Urinary bladder (tissue), 3 donors: ENCODE measurements at regions not wholly inside any gene's neighbourhood (a gene's known extent, or its start where the extent isn't known, plus 50 kb on each side); places are given as distances from the start of the nearest gene placed in this dataset.

ENCODE experiments used
- DNase-seq: peaks from one replicate; pipeline ENCODE4 v3.0.0-alpha.2; 2015; ENCODE audit errors: extremely low spot score
- H3K27ac ChIP-seq: one replicate; pipeline ENCODE4 v1.5.1; 2013; ENCODE audit warnings: low read depth, mild to moderate bottlenecking, moderate library complexity
- H3K36me3 ChIP-seq: one replicate; pipeline ENCODE4 v1.6.1; 2013; ENCODE audit warnings: mild to moderate bottlenecking, moderate library complexity; ENCODE audit not compliant: insufficient read depth
- H3K4me1 ChIP-seq: one replicate; pipeline ENCODE4 v1.6.1; 2013; ENCODE audit warnings: mild to moderate bottlenecking, moderate library complexity; ENCODE audit not compliant: insufficient read depth
- H3K4me3 ChIP-seq: one replicate; pipeline ENCODE4 v1.5.1; 2013; ENCODE audit warnings: low read depth, low read length
- WGBS: extraction: QIAGEN DNeasy Blood & Tissue Kit; methylation state at CpG from one replicate; pipeline ENCODE4 v1.1.7; 2013; 5-methylcytosine and 5-hydroxymethylcytosine counted together
- donor health status: healthy with polysubstance abuse.
- donor health status: healthy.

DNA sequence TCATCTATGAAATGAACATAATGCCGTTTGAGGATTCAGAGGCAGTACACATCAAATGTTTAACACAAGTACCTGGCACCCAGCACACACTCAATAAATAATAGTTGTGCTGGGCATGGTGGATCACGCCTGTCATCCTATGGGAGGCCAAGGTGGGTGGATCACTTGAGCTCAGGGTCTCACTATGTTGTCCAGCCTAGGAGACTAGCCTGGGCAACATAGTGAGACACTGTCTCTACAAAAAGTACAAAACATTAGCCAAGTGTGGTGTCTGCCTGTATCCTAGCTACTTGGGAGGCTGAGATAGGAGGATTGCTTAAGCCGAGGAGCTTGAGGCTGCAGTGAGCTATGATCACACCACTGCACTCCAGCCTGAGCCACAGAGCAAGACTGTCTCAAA is 98.1 kb upstream of the SALL4 start:
- no peaks in the 10 kb centered on the region for H3K36me3 ChIP-seq
- no peak overlapping the region for H3K27ac ChIP-seq
- DNase-seq = no peak
- no peaks in the 10 kb centered on the region for H3K4me1 ChIP-seq
- 93% methylated on average over 3 of the region's 3 CpGs for WGBS
- no peak overlapping the region for H3K4me3 ChIP-seq

DNA sequence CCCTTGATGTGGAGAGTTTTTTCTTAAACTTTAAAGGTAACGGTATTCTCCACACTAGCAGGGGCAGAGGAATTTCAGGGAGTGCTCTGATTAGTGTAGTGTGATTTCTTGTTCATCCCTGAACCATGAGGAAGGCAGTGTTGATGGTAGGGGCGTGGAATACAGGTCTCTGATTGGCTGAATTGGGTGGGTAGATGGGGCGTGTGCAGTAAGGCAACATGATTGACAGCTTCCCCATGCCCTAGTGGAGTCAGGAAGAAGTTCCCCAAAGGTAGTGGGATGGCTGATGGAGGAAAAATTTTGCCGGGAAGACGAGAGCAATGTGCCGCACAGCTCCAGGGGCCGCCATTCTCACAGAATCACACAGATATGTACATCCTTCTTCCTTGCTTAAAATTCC is 97.4 kb upstream of the SALL4 start:
- no peak for DNase-seq
- 89% methylated on average over 7 of the region's 7 CpGs for WGBS
- H3K4me1 ChIP-seq = no peaks in the 10 kb centered on the region

DNA sequence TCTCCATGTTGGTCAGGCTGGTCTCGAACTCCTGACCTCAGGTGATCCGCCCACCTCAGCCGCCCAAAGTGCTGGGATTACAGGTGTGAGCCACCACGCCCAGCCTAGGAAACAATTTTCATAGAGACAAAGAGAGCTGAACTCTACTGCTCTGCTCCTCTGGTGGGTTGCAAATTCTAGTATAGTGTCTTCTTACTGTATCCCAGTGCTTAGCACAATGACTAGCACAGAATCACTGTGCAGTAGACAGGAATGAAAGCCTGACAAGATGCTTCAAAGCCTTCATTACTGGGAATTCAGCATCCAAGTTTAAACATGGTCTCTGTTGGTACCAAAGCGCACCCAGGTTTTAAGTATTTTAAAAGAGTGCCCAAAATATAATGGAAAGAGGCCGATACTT is 96.5 kb upstream of the SALL4 start:
- Histone ChIP-seq H3K27ac (no peak overlapping the region), H3K4me1 (no peaks in the 10 kb centered on the region), H3K4me3 (no peak overlapping the region), H3K36me3 (no peaks in the 10 kb centered on the region)
- 96% methylated on average over 6 of the region's 6 CpGs for WGBS
- no peak for DNase-seq

More for the DNA sequence above, 97.4 kb upstream of the SALL4 start:
- H3K27ac ChIP-seq = no peak overlapping the region
- H3K36me3 ChIP-seq = no peaks in the 10 kb centered on the region
- no peak overlapping the region for H3K4me3 ChIP-seq

DNA sequence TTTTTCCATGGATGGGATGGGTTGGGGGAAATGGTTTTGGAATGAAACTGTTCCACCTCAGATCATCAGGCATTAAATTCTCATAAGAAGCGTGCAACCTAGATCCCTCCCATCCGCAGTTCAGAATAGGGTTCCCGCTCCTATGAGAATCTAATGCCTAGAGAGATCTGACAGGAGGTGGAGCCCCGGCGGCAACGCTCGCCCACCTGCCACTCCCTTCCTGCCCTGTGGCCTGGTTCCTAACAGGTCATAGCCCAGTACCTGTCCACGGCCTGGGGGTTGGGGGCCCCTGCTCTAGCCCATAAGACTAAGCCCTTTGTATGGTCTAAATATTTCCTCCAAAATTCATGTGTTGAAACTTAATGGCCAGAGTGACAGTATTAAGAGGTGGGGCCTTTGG is 92.3 kb upstream of the SALL4 start:
- Histone ChIP-seq H3K36me3 (no peaks in the 10 kb centered on the region), H3K4me3 (no peak overlapping the region), H3K4me1 (no peaks in the 10 kb centered on the region), H3K27ac (no peak overlapping the region)
- DNase-seq = no peak
- 80% methylated on average over 8 of the region's 8 CpGs for WGBS

DNA sequence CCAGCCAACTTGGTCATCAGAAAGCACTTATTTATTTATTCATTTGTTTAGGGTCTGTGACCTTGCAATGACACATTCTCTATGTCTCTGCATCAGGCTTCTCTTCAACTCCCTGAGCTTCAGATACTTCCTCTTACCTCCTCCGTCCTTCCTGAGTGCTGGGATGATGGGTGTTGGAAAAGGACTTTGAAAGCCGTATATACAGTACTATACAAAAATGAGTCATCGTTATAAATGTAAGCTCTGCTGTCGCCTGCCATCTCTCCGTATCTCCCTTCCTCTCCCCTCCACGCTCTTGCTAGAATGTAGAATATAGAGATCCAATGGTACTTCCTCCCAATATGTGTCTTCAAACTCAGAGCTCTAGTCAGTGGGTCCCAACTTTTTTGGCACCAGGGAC is 91.9 kb upstream of the SALL4 start:
- Histone ChIP-seq H3K4me1 (no peaks in the 10 kb centered on the region), H3K4me3 (no peak overlapping the region), H3K36me3 (no peaks in the 10 kb centered on the region), H3K27ac (no peak overlapping the region)
- 42% methylated on average over 6 of the region's 6 CpGs for WGBS
- DNase-seq = no peak

DNA sequence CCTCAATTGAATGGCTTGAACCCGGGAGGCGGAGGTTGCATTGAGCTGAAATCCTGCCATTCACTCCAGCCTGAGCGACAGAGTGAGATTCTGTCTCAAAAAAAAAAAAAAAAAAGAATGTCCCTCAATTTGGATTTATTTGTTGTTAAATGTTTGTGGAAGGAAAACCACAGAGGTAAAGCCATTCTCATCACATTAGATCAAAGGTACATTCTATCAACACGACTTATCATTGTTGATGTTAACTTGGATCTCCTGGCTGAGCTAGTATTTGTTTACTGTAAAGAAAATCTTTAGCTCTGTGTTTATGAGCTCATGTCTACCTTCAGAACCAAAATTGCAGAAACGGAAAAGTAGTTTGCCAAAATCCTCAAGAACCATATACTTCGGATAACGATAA is 91.4 kb upstream of the SALL4 start:
- Histone ChIP-seq H3K4me1 (no peaks in the 10 kb centered on the region), H3K27ac (no peak overlapping the region), H3K36me3 (no peaks in the 10 kb centered on the region), H3K4me3 (no peak overlapping the region)
- WGBS = 52% methylated on average over 7 of the region's 7 CpGs
- no peak for DNase-seq

DNA sequence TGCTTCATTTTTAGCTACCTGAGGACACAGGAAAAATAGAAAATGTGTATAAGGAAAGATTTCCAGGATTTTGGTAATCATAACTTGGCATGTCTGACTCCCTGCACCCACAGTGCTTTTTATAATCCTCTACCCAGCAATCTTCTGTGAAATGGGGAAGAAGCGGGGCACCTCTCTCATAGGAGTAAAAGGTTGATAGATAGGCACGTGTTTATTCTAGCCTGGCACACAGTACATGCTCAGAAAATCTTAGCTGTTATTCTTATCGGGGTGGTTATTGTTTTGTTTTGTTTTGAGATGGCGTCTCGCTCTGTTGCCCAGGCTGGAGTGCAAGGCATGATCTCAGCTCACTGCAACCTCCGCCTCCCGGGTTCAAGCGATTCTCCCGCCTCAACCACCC is 87.7 kb upstream of the SALL4 start:
- Histone ChIP-seq H3K4me1 (no peaks in the 10 kb centered on the region), H3K27ac (no peak overlapping the region), H3K4me3 (no peak overlapping the region), H3K36me3 (no peaks in the 10 kb centered on the region)
- WGBS = 78% methylated on average over 9 of the region's 9 CpGs
- DNase-seq = no peak

DNA sequence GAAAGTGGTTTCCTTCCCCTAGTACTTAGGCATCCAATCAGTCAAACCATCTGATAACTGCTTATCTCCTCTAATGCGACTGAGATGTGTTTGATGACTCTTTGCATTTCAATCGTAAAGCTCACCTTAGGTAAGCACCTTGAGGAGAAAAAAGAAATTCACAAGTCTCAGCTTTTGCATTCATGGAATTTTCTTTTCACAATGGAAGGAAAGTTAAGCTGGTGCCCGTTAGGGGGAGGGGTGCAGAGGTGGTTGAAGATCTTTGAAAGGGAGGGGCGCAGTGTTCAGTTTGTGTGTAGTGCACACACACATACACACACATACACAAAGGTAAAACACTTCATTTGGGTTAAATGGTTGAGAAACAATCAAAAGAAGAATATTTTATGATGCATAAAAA is 87.1 kb upstream of the SALL4 start:
- no peak overlapping the region for H3K4me3 ChIP-seq
- WGBS = 38% methylated on average over 4 of the region's 4 CpGs
- no peak overlapping the region for H3K27ac ChIP-seq
- H3K4me1 ChIP-seq = no peaks in the 10 kb centered on the region
- no peaks in the 10 kb centered on the region for H3K36me3 ChIP-seq
- no peak for DNase-seq

DNA sequence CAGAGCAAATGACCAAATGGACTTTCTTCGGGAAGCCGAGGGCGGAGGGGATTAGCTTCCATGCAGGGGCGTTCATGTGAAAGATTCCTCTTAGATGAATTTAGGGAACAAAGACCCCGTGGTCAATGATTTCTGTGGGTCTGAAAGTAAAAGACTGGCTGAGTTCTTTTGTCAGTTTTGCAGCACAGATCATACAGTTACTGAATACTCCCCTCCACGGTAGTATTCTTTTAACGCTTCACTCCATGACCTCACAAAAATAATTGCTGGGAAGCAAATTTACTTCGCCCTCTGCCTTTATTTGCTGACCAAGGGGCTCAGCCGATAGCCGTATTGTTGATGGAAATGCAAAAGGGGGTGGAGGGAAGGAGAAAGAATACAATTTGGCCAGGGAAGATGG is 86.0 kb upstream of the SALL4 start:
- 67% methylated on average over 10 of the region's 10 CpGs for WGBS
- no peak for DNase-seq

DNA sequence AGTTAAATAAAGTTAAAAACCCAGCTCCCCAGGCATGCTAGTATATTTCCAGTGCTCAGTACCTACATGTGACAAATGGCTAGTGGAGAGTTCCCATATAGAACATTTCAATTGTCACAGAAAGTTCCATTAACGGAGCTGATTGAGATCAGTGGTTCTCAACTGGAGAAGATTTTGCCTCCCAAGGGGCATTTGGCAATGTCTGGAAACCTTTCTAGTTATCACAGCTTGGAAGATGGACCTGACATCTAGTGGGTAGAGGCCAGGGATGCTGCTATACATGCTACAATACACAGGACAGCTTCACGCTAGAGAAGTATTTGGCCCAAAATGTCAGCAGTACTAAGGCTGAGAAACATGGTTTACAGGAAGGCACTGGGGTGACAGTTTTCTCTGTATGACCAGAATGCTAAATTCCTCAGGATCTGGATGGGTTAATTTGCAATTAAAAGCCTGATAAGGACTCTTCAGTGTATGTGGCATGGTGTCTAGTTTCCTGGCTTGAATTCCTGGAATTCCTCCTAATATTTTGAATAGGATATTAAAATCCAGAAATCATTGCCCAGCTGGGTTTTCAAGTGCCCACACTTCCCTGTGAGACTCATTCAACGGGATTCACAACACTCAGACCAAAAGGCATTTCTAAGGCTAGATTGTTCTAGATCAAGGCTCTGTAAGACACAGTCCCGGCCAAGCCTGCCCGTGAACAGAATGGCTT is 84.7 kb upstream of the SALL4 start:
- 72% methylated on average over 5 of the region's 5 CpGs for WGBS

More for the DNA sequence above, 86.0 kb upstream of the SALL4 start:
- H3K36me3 ChIP-seq = no peaks in the 10 kb centered on the region
- no peak overlapping the region for H3K27ac ChIP-seq
- H3K4me1 ChIP-seq = no peaks in the 10 kb centered on the region
- no peak overlapping the region for H3K4me3 ChIP-seq

DNA sequence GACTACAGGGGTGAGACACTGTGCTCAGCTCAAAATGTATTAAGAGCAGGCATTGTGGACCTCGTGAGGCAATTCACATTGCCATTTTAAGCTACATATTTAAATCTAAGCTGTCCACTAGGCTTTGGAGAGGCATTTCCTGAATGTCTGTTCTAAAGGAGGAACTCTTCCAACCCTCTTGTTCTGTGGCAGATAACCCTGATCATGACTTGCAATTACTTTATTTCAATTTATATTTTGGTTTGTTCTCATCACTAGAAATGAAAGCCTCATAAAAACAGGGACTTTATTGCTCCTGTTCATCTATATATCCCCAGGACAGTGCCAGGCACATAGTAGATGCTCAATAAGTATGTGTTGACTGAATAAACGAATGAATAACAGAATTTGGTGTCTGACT is 84.0 kb upstream of the SALL4 start:
- Histone ChIP-seq H3K4me3 (no peak overlapping the region), H3K27ac (no peak overlapping the region), H3K4me1 (no peaks in the 10 kb centered on the region), H3K36me3 (no peaks in the 10 kb centered on the region)
- DNase-seq = no peak
- 57% methylated on average over 2 of the region's 2 CpGs for WGBS

More for the DNA sequence above, 84.7 kb upstream of the SALL4 start:
- no peaks in the 10 kb centered on the region for H3K36me3 ChIP-seq
- H3K4me3 ChIP-seq = no peak overlapping the region
- H3K27ac ChIP-seq = no peak overlapping the region
- H3K4me1 ChIP-seq = no peaks in the 10 kb centered on the region
- DNase-seq = no peak

DNA sequence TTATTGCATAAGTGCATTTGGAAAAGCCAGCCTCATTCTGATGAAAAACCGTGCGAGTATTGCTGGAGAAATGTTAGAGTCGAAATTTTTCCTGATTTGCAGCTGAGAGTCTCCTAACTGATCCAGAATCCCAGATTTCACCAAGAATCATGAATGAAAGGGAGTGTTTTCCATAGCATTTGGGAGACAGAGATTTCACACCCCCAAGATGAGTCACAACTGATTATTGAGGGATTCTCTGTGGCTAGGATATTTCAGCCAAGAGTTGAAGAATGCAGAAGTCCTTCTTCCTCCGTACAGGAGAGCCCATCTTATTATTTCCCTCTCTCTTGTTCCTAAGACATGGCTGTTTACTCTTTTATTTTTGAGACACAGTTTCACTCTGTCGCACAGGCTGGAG is 82.2 kb upstream of the SALL4 start:
- no peak for DNase-seq
- Histone ChIP-seq H3K4me1 (no peaks in the 10 kb centered on the region), H3K27ac (no peak overlapping the region), H3K36me3 (no peaks in the 10 kb centered on the region), H3K4me3 (no peak overlapping the region)
- 78% methylated on average over 5 of the region's 5 CpGs for WGBS

DNA sequence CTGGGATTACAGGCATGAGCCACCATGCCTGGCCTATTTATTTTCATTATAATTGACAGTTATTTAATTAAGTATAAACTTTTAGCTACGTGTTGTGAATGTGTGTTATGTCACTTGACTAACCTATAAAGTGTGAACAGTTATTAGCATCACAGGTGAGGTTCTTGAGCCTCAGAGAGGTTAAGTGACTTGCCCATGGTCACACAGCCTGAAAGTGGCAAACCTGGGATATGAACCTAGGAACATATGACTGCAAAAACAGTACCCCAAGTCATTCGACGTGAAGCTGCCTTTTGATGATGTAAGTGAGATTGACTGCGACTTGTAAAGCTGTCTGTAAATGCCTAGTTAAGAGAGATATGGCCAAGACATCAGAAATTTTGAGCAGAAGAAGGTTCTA is 77.9 kb upstream of the SALL4 start:
- WGBS = 69% methylated on average over 4 of the region's 4 CpGs
- no peaks in the 10 kb centered on the region for H3K4me1 ChIP-seq
- DNase-seq = no peak
- no peak overlapping the region for H3K27ac ChIP-seq
- H3K36me3 ChIP-seq = no peaks in the 10 kb centered on the region
- no peak overlapping the region for H3K4me3 ChIP-seq

DNA sequence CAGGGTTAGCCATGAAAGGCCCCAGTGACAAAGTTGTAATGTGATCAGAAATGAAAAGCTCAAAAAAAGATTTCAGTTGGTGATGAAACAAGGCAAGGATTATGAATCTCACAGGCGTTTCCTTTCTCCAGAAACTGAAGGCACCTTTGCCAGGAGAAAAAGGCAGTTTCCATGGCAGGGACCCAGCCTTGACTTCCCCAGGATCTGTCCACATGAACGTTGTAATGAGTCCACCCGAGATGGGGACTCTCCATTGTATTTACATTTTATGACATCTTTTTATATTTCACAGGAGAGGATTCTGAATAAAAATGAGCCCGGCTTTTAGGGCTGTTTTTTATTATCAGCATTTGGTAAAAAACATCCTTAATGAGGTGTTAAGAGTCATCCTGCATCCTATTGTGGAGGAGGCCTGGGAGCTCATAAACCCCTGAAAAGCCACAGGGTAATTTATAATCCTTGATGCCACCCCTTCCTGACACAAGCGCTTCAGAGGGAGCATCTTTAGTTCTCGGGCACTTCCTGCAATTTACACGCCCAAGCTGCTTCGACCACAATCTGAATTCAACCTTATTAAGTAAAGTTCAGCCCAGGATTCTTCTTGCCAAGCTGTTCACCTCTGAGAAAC is 74.1 kb upstream of the SALL4 start:
- H3K4me3 ChIP-seq = no peak overlapping the region
- no peaks in the 10 kb centered on the region for H3K4me1 ChIP-seq
- H3K36me3 ChIP-seq = no peaks in the 10 kb centered on the region
- H3K27ac ChIP-seq = no peak overlapping the region
- 48% methylated on average over 8 of the region's 8 CpGs for WGBS
- DNase-seq = no peak
